ENCODE measurements at regions not wholly inside any gene's neighbourhood (a gene's known extent, or its start where the extent isn't known, plus 50 kb on each side); places are given as distances from the start of the nearest gene placed in this dataset.

DNA sequence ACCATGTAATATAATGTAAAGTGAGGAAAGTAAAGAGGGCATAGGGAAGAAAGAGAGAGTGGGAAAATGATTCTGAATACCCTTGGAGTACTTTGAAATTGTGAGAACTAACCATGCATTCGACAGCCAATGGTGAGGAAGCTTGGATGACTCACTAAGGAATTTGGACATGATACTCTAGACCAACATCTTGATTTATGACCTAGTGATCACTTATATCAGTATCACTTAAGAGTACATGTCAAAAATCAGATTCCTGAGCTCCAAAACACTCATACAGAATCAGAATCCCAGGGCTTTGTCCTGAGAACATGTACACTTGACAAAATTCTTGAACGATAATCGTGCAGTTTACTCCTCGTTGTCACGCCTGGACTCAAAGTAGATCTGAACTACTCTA, 1899.8 kb upstream of the PIK3C3 start:
- Histone ChIP-seq H3K36me3 (ENCODE audit: low read depth, missing control alignments) (no peaks in the 10 kb centered on the region), H3K9me3 (no peaks in the 10 kb centered on the region), H3K27ac (no peak overlapping the region), H3K4me3 (no peak overlapping the region), H3K27me3 (no peaks in the 10 kb centered on the region), H3K4me1 (no peaks in the 10 kb centered on the region)
- DNase-seq = no peak
- WGBS, 2 donors = 76 to 92% methylated on average over 5 of the region's 5 CpGs
- TF ChIP-seq, protein P1, sequence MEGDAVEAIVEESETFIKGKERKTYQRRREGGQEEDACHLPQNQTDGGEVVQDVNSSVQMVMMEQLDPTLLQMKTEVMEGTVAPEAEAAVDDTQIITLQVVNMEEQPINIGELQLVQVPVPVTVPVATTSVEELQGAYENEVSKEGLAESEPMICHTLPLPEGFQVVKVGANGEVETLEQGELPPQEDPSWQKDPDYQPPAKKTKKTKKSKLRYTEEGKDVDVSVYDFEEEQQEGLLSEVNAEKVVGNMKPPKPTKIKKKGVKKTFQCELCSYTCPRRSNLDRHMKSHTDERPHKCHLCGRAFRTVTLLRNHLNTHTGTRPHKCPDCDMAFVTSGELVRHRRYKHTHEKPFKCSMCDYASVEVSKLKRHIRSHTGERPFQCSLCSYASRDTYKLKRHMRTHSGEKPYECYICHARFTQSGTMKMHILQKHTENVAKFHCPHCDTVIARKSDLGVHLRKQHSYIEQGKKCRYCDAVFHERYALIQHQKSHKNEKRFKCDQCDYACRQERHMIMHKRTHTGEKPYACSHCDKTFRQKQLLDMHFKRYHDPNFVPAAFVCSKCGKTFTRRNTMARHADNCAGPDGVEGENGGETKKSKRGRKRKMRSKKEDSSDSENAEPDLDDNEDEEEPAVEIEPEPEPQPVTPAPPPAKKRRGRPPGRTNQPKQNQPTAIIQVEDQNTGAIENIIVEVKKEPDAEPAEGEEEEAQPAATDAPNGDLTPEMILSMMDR (IDR thresholded peaks at IDR 0.05) = no peak
- no peak for TF ChIP-seq POLR2A (IDR thresholded peaks at IDR 0.05)
- intact Hi-C loops (cut with DNase I; ENCODE audit: low total_unique reads) = no loop called here

DNA sequence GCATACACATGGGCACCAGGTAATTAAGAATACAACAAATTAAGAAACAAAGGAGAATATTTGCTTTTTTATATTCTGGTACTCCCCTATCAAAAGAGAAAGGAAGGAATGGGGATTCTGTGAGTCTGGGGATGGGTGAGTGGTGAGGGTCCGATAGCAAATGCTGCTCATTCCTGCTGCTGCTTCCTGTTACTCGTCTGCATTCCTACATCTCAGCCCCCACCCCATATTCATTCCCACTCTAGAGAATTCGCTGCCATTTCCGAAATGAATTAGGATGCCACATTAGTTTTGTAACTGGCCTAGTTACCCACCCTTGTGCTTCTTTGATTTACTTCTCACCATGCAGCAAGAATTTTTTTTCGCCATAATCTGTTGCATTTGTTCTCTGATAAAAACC, 1905.3 kb upstream of the PIK3C3 start:
- Histone ChIP-seq H3K36me3 (ENCODE audit: low read depth, missing control alignments) (no peaks in the 10 kb centered on the region), H3K27ac (no peak overlapping the region), H3K4me1 (no peaks in the 10 kb centered on the region), H3K27me3 (no peaks in the 10 kb centered on the region), H3K9me3 (no peaks in the 10 kb centered on the region), H3K4me3 (no peak overlapping the region)
- no peak for TF ChIP-seq POLR2A (IDR thresholded peaks at IDR 0.05)
- TF ChIP-seq, protein P1 (IDR thresholded peaks at IDR 0.05) = no peak
- 59 to 63% methylated on average over 5 of the region's 5 CpGs for WGBS, 2 donors
- DNase-seq = no peak
- intact Hi-C loops (cut with DNase I; ENCODE audit: low total_unique reads) = no loop called here

DNA sequence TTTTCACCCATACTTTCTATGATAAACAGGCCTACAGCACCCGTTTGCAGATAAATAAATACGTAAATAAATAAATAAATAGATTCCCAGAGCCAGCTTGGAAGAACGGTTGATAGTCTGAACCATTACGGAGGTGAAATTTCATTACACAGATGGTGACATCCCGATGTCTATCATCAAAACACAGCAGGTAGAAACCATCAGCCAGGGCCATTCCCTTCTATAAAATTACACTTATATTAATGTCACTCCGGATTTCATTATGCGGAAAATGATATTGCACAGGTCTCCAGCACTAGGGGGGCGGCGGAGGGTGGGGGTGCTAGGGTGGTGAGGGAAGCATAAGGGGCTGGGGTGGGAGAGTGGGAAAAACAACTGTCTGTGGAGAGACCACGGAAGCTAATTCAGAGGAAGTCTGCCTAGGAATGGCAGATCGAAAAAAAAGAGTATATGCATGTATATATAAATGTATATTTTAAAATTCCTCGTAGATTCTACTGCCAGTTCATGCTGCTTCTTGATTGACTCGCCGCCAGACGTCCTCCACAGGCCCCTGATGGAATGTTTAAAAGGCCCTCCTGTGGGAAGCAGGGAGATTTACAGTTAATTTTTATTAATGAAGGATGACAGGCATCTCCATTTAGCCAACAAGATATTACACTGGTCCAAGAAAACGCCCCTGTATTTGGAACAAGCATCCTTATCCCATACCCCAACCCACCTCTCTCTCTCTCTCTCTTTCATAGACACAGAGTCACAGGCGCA, 1906.0 kb upstream of the PIK3C3 start:
- no peaks in the 10 kb centered on the region for H3K4me1 ChIP-seq
- H3K36me3 ChIP-seq (ENCODE audit: low read depth, missing control alignments) = no peaks in the 10 kb centered on the region
- no peak overlapping the region for H3K4me3 ChIP-seq
- H3K27ac ChIP-seq = no peak overlapping the region
- H3K9me3 ChIP-seq = no peaks in the 10 kb centered on the region
- WGBS, 2 donors = 74 to 75% methylated on average over 17 of the region's 17 CpGs
- no peaks in the 10 kb centered on the region for H3K27me3 ChIP-seq
- no peak for DNase-seq
- TF ChIP-seq POLR2A (IDR thresholded peaks at IDR 0.05) = no peak
- TF ChIP-seq, protein P1 (IDR thresholded peaks at IDR 0.05) = no peak
- intact Hi-C loops (cut with DNase I; ENCODE audit: low total_unique reads) = no loop called here

DNA sequence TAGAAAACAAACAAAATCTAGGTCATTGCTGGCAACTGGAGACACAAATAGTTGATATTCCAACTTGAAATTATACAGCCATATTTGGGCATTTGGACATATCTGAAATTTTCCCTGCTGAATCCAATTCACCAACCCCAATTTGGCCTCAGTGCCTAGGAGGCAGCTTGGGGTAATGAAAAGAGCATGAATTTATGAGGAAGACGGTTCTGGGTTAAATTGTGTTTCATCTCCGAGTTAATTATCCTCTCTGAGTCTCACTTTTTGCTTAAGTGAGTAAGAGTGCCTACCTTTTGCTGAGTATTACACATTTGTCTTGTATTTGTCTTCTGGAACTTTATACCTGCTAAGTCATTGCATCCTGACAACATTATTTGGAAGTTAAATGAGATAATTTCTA, 1906.8 kb upstream of the PIK3C3 start:
- TF ChIP-seq POLR2A (IDR thresholded peaks at IDR 0.05) = no peak
- TF ChIP-seq, protein P1 (IDR thresholded peaks at IDR 0.05) = no peak
- no peaks in the 10 kb centered on the region for H3K9me3 ChIP-seq
- WGBS, 2 donors = 82 to 85% methylated on average over 2 of the region's 2 CpGs
- H3K27me3 ChIP-seq = no peaks in the 10 kb centered on the region
- no peaks in the 10 kb centered on the region for H3K4me1 ChIP-seq
- intact Hi-C loops (cut with DNase I; ENCODE audit: low total_unique reads) = no loop called here
- H3K27ac ChIP-seq = no peak overlapping the region
- H3K36me3 ChIP-seq (ENCODE audit: low read depth, missing control alignments) = no peaks in the 10 kb centered on the region
- H3K4me3 ChIP-seq = no peak overlapping the region
- DNase-seq = no peak

DNA sequence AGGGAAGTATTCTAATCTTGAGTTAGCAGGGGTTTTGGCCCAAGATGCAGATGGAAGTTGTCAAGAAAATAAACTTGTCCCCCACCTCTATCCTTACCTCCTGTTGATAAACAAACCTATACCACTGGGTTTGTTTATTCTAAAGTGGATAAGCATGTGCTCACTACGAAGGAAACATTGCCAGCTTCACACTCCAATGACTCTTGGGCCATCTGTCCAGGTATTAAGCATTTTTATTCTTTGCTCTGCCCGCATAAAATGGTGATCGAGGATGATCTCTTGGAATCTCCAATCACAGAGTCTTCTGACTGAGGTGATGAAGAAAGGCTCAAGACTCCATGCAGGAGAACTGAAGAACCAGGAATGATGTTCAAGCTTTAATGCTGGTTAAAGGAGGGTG, 1908.4 kb upstream of the PIK3C3 start:
- TF ChIP-seq, protein P1 (IDR thresholded peaks at IDR 0.05) = no peak
- TF ChIP-seq POLR2A (IDR thresholded peaks at IDR 0.05) = no peak
- DNase-seq = no peak
- Histone ChIP-seq H3K27ac (no peak overlapping the region), H3K9me3 (no peaks in the 10 kb centered on the region), H3K36me3 (ENCODE audit: low read depth, missing control alignments) (no peaks in the 10 kb centered on the region), H3K4me3 (no peak overlapping the region), H3K27me3 (no peaks in the 10 kb centered on the region), H3K4me1 (no peaks in the 10 kb centered on the region)
- intact Hi-C loops (cut with DNase I; ENCODE audit: low total_unique reads) = no loop called here
- 83 to 95% methylated on average over 3 of the region's 3 CpGs for WGBS, 2 donors

Data from testis (tissue), 2 donors.